ENCODE measurements at regions not wholly inside any gene's neighbourhood (a gene's known extent, or its start where the extent isn't known, plus 50 kb on each side); places are given as distances from the start of the nearest gene placed in this dataset.

- no peaks in the 10 kb centered on the region for H3K36me3 ChIP-seq (ENCODE audit: insufficient read depth, low read length)
- H3K9me2 ChIP-seq (ENCODE audit: insufficient read depth, low read length) = no peaks in the 10 kb centered on the region
- no peak for TF ChIP-seq MXI1 (conservative IDR thresholded peaks at IDR 0.05; ENCODE audit: poor library complexity, severe bottlenecking)
- TF ChIP-seq, protein P1, sequence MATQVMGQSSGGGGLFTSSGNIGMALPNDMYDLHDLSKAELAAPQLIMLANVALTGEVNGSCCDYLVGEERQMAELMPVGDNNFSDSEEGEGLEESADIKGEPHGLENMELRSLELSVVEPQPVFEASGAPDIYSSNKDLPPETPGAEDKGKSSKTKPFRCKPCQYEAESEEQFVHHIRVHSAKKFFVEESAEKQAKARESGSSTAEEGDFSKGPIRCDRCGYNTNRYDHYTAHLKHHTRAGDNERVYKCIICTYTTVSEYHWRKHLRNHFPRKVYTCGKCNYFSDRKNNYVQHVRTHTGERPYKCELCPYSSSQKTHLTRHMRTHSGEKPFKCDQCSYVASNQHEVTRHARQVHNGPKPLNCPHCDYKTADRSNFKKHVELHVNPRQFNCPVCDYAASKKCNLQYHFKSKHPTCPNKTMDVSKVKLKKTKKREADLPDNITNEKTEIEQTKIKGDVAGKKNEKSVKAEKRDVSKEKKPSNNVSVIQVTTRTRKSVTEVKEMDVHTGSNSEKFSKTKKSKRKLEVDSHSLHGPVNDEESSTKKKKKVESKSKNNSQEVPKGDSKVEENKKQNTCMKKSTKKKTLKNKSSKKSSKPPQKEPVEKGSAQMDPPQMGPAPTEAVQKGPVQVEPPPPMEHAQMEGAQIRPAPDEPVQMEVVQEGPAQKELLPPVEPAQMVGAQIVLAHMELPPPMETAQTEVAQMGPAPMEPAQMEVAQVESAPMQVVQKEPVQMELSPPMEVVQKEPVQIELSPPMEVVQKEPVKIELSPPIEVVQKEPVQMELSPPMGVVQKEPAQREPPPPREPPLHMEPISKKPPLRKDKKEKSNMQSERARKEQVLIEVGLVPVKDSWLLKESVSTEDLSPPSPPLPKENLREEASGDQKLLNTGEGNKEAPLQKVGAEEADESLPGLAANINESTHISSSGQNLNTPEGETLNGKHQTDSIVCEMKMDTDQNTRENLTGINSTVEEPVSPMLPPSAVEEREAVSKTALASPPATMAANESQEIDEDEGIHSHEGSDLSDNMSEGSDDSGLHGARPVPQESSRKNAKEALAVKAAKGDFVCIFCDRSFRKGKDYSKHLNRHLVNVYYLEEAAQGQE (IDR thresholded peaks at IDR 0.05; ENCODE audit: borderline replicate concordance) = no peak
- TF ChIP-seq POLR2AphosphoS5 (IDR thresholded peaks at IDR 0.05) = no peak
- no peak for TF ChIP-seq RAD21 (conservative IDR thresholded peaks at IDR 0.05)
- TF ChIP-seq EZH2 (IDR thresholded peaks at IDR 0.05; ENCODE audit: borderline replicate concordance, insufficient read depth, low read length, poor library complexity, severe bottlenecking) = no peak
- TF ChIP-seq TAF1 (IDR thresholded peaks at IDR 0.05; ENCODE audit: low read depth) = no peak
- TF ChIP-seq SMC3 (conservative IDR thresholded peaks at IDR 0.05; ENCODE audit: poor library complexity) = no peak
- no peak for TF ChIP-seq CTCF (IDR thresholded peaks at IDR 0.05; ENCODE audit: poor library complexity, severe bottlenecking)
- H3K27ac ChIP-seq (ENCODE audit: low read length) = no peak overlapping the region
- H3K27me3 ChIP-seq (ENCODE audit: insufficient read depth, low read depth, low read length) = no peaks in the 10 kb centered on the region
- no peak overlapping the region for H2AFZ ChIP-seq (ENCODE audit: low read depth, low read length)
- no peaks in the 10 kb centered on the region for H3K9me3 ChIP-seq (ENCODE audit: low read length)
- no peak overlapping the region for H3K9ac ChIP-seq (ENCODE audit: low read length)
- H3K79me2 ChIP-seq (replicated peaks; ENCODE audit: insufficient read depth, low read length) = no peaks in the 10 kb centered on the region
- no peak overlapping the region for H3K4me2 ChIP-seq (ENCODE audit: low read length)
- no peak overlapping the region for H3K4me3 ChIP-seq (ENCODE audit: low read length)
- H3F3A ChIP-seq (ENCODE audit: insufficient read depth, low read length, poor library complexity, severe bottlenecking) = no peaks in the 10 kb centered on the region
- H4K20me1 ChIP-seq (ENCODE audit: insufficient read depth) = no peaks in the 10 kb centered on the region
Measured at GRCh38 chr3:194051366-194052149, 84.4 kb upstream of the HES1 start.

- no peak overlapping the region for H3K27ac ChIP-seq (ENCODE audit: low read length)
- no peaks in the 10 kb centered on the region for H3K9me2 ChIP-seq (ENCODE audit: insufficient read depth, low read length)
- no peaks in the 10 kb centered on the region for H3K9me3 ChIP-seq (ENCODE audit: low read length)
- H3K4me2 ChIP-seq (ENCODE audit: low read length) = no peak overlapping the region
- no peak overlapping the region for H2AFZ ChIP-seq (ENCODE audit: low read depth, low read length)
- H3K9ac ChIP-seq (ENCODE audit: low read length) = no peak overlapping the region
- H3K4me3 ChIP-seq (ENCODE audit: low read length) = no peak overlapping the region
- no peaks in the 10 kb centered on the region for H4K20me1 ChIP-seq (ENCODE audit: insufficient read depth)
- H3K79me2 ChIP-seq (replicated peaks; ENCODE audit: insufficient read depth, low read length) = no peaks in the 10 kb centered on the region
- no peaks in the 10 kb centered on the region for H3K36me3 ChIP-seq (ENCODE audit: insufficient read depth, low read length)
- H3F3A ChIP-seq (ENCODE audit: insufficient read depth, low read length, poor library complexity, severe bottlenecking) = no peaks in the 10 kb centered on the region
- H3K27me3 ChIP-seq (ENCODE audit: insufficient read depth, low read depth, low read length) = no peaks in the 10 kb centered on the region
- no peak for TF ChIP-seq MXI1 (conservative IDR thresholded peaks at IDR 0.05; ENCODE audit: poor library complexity, severe bottlenecking)
- no peak for TF ChIP-seq CTCF (IDR thresholded peaks at IDR 0.05; ENCODE audit: poor library complexity, severe bottlenecking)
- TF ChIP-seq EZH2 (IDR thresholded peaks at IDR 0.05; ENCODE audit: borderline replicate concordance, insufficient read depth, low read length, poor library complexity, severe bottlenecking) = no peak
- no peak for TF ChIP-seq TAF1 (IDR thresholded peaks at IDR 0.05; ENCODE audit: low read depth)
- TF ChIP-seq SMC3 (conservative IDR thresholded peaks at IDR 0.05; ENCODE audit: poor library complexity) = no peak
- no peak for TF ChIP-seq POLR2AphosphoS5 (IDR thresholded peaks at IDR 0.05)
- no peak for TF ChIP-seq RAD21 (conservative IDR thresholded peaks at IDR 0.05)
- no peak for TF ChIP-seq EP300 (conservative IDR thresholded peaks at IDR 0.05; ENCODE audit: poor library complexity, severe bottlenecking)
- TF ChIP-seq, protein P1 (IDR thresholded peaks at IDR 0.05; ENCODE audit: borderline replicate concordance) = no peak
Measured at GRCh38 chr3:194053136-194053535, 82.8 kb upstream of the HES1 start.

Data from neural cell (in vitro differentiated cells).